Lower leg skin (tissue), 3 donors: ENCODE measurements at regions not wholly inside any gene's neighbourhood (a gene's known extent, or its start where the extent isn't known, plus 50 kb on each side); places are given as distances from the start of the nearest gene placed in this dataset.

ENCODE experiments used
- POLR2A ChIP-seq, 2 donors: fragments of 450-650 bp; IDR thresholded peaks; one replicate each; pipeline ENCODE4 v1.6.1; 2016 to 2017; ENCODE audit warnings: antibody characterized with exemption in 2 of 2, mild to moderate bottlenecking in 1 of 2, moderate library complexity in 1 of 2
- TF ChIP-seq, protein P1 (sequence below), 3 donors: fragments of 450-650 bp; IDR thresholded peaks; one replicate each; pipeline ENCODE4 v1.5.1; 2016; ENCODE audit warnings: antibody characterized with exemption in 3 of 3, mild to moderate bottlenecking in 3 of 3, moderate library complexity in 2 of 3

DNA sequence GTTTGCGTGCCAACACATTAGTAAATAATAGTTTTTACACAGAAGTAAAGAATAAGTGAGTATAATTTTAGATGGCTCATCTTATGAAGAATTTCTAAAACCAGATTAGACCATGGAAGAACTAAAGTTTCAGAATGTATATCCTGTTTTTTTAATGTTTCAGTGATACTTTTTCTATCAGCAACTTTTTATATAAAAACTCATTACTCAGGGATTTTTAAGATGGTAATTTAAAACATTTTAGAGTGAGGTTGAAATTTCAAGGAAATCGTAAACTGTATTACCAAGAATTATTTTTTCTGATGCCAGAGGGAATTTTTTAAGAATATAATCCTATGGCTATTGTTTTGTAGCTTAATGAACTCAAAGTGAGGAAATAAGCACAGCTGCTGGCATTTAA, 128.5 kb upstream of the FANCL start:
- TF ChIP-seq, protein P1, sequence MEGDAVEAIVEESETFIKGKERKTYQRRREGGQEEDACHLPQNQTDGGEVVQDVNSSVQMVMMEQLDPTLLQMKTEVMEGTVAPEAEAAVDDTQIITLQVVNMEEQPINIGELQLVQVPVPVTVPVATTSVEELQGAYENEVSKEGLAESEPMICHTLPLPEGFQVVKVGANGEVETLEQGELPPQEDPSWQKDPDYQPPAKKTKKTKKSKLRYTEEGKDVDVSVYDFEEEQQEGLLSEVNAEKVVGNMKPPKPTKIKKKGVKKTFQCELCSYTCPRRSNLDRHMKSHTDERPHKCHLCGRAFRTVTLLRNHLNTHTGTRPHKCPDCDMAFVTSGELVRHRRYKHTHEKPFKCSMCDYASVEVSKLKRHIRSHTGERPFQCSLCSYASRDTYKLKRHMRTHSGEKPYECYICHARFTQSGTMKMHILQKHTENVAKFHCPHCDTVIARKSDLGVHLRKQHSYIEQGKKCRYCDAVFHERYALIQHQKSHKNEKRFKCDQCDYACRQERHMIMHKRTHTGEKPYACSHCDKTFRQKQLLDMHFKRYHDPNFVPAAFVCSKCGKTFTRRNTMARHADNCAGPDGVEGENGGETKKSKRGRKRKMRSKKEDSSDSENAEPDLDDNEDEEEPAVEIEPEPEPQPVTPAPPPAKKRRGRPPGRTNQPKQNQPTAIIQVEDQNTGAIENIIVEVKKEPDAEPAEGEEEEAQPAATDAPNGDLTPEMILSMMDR (IDR thresholded peaks at IDR 0.05): no peak
- no peak for TF ChIP-seq POLR2A (IDR thresholded peaks at IDR 0.05)
